ENCODE measurements at regions not wholly inside any gene's neighbourhood (a gene's known extent, or its start where the extent isn't known, plus 50 kb on each side); places are given as distances from the start of the nearest gene placed in this dataset.
"Not testable (repeated sequence)": the region's sequence is repeated elsewhere in the genome, so short reads cannot be mapped to it uniquely, and the experiment has no call there.

DNA sequence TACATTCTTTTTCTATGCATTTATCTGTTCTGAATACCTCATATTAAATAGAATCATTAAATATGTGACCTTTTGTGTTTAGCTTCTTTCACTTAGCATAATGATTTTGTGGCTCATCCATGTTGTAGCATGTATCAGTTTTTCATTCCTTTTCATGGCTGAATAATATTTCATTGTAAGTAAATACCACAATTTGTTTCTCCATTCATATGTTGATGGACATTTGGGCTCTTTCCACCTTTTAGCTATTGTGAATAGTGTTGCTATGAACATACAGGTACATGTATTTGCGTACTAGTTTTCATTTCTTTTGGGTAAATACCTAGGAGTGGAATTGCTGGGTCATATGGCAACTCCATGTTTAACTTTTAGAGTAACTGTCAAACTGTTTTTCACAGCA lies 85.1 kb downstream of the GNL3L start:
- no peak for DNase-seq

DNA sequence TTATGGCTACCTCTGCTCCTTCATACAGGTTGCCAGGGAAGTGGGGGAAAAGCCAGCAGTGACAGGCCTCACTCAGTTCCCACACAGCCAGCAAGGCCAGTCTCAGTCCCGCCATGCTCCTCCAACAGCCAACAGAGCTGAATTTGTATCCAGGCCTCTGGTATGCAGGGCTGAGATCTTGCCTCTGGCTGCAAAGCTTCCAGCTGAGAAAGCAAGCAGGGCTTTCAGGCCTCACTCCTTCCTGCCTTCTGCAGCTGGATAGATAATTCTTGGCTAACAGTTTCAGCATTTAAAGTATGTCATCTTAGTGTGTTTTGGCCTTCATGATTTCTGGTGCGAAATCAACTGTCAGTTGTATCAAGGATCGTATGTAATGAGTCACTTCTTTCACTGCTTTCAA lies 103.6 kb downstream of the GNL3L start:
- DNase-seq, result no peak

DNA sequence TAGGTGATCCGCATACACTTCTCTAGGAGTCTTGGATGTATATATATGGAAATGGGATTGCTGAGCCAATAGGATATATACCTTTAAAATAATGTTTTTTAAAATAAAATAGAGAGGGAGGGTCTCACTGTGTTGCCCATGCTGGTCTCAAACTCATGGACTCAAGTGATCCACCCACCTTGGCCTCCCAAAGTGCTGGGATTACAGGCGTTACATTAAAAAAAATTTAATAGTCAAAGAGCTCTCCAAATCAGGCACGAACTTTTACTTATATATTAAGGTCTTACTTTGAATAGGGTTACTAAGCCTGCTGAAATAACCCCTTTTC lies 109.0 kb downstream of the GNL3L start:
- no peak for DNase-seq

DNA sequence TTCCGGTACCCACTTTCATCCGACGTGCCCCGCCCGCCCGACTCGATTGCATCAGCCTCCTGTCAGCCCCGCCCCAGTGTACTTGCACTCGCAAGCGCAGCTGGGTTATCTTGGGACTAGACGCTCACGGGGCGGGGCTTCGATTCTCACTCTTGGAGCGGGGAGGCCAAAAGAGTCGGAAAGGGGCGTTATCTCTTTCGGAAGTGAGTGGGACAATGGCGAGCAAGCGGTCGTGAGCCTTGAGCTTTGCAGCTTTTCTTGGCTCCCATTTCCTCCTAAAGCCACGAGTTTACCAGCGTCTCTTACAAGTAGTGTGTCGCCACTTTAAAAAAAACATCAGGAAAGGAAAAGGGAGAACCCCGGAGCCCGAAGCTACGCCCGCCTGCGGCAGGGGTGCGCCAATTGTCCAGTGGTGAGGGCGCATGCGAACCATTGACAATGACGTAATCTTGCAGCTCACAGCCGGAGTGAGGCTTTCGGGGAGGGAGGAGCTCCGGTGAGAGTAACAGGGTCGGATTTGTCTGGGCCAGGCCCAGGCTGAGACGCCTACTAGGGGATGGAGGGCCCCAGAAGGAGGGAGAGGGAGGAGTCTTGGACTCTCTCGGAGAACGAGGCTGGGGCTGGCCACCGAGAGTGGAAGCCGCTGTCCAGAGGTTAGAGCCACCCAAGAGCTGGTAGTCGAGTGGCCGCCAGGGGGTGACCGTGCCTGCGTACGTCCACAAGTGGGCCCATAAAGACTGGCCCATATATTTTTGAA lies 109.5 kb downstream of the GNL3L start:
- peak; percentile 90 for DNase-seq

GRCh38 chrX:54640103-54640690 lies 110.2 kb downstream of the GNL3L start:
- DNase-seq, result no peak

DNA sequence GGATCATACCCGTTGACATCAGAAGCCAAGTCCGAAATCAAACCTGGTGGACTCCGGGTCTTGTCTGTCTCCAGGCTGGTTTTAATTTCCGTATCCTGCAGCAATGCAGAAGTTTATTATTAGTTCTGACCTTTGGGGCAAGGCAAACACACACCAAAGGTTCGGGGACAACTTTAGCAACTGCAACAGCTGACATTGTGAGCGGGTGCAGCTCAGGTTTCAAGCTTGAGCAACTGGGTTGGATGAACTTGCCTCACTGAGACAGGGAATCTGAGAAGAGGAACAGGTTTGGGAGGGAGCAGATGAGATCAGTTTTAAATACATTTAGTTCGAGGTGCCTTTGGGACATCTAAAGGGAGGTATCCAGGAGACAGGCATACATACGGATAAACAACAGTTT lies 110.7 kb downstream of the GNL3L start:
- DNase-seq, result no peak

DNA sequence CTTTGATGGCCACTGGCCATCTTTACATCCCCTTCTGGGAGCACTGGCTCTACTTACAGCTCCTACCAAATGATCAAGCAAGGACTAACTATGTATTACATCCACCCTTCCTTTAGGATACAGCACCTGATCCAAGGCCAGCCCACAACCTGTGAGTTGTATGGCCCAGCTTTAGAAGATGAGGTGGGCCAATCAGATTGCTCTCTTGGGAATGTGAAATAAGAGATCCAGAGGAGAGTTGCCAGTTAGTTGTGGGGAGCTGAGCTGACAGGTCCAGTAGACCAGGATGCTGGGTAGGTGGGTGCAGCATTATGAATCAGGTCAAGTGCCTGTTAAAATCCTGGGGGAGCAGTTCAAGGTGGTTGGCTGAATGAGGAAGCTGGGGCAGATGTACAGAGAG lies 111.5 kb downstream of the GNL3L start:
- DNase-seq, result no peak

GRCh38 chrX:54647607-54648006 lies 117.6 kb downstream of the GNL3L start:
- DNase-seq, result not testable (repeated sequence)

GRCh38 chrX:54659547-54659946 lies 129.5 kb downstream of the GNL3L start:
- no peak for DNase-seq

DNA sequence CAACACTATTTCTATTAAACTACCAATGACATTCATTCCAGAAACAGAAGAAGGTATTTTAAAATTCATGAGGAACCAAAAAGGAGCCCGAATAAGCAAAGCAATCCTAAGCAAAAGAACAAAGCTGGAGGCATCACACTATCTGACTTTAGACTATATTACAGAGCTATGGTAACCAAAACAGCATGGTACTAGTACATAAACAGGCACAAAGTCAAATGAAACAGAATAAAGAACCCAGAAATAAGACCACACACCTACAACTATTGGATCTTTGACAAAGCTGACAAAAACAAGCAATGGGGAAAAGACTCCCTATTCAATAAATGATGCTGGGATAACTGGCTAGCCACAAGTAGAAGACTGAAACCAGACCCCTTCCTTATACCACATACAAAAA lies 122.3 kb downstream of the ITIH6 start:
- no peak for DNase-seq

- DNase-seq, result no peak
These were observed 102.8 kb downstream of the ITIH6 start for GRCh38 chrX:54695231-54695630.

DNA sequence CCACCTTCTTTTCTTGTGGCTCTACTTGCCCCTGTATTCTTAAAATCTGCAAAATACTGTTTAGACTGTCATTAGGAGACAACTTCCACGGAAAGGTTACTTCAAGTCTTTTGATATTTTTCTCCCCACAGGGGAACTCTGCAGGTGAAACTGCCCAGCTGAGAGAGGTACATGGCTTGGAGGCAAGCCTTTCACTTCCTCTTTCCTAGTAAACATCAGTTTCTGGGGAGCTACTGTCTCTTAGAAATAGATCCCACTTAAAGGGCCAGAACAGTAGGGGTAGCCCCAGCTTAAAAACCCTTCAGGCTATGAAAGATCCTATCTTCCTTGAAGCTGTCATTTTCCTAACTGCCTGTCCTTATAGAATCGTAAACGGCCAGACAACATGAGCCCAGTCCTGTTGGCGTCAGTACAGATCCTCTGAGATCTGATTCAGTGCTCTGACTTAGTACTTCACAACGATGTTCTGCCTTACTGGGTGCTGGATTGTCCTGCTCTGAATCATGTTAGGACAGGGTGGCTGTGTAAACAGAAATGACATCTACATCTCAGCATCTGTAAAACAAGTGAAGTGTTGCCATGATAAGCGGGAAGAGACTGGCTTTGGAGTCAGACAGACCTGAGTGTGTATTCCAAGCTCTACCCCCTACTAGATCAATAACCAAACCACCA lies 102.1 kb downstream of the ITIH6 start:
- DNase-seq, result no peak
